ENCODE measurements at regions not wholly inside any gene's neighbourhood (a gene's known extent, or its start where the extent isn't known, plus 50 kb on each side); places are given as distances from the start of the nearest gene placed in this dataset.

- intact Hi-C loops (cut with DNase I; ENCODE audit: low total_unique reads), result no loop called here
- no peak overlapping the region for H3K4me3 ChIP-seq (ENCODE audit: low read depth, poor library complexity, severe bottlenecking)
- no peak for TF ChIP-seq POLR2A (IDR thresholded peaks at IDR 0.05)
- TF ChIP-seq CTCF (IDR thresholded peaks at IDR 0.05), result no peak
- WGBS, 2 donors, result 73 to 84% methylated on average over 2 of the region's 2 CpGs
- no peak for DNase-seq (ENCODE audit: low spot score in 2 of 2)
Measured at GRCh38 chr12:72865921-72866320, 593.8 kb downstream of the TRHDE start.

GRCh38 chr12:72869024-72869423 is 596.9 kb downstream of the TRHDE start:
- intact Hi-C loops (cut with DNase I; ENCODE audit: low total_unique reads), result no loop called here
- DNase-seq (ENCODE audit: low spot score in 2 of 2), result no peak
- WGBS, 2 donors, result 60 to 62% methylated on average over 6 of the region's 6 CpGs
- H3K4me3 ChIP-seq (ENCODE audit: low read depth, poor library complexity, severe bottlenecking), result no peak overlapping the region
- no peak for TF ChIP-seq POLR2A (IDR thresholded peaks at IDR 0.05)
- TF ChIP-seq CTCF (IDR thresholded peaks at IDR 0.05), result no peak

- intact Hi-C loops (cut with DNase I; ENCODE audit: low total_unique reads), result no loop called here
- no peak overlapping the region for H3K4me3 ChIP-seq (ENCODE audit: low read depth, poor library complexity, severe bottlenecking)
- TF ChIP-seq POLR2A (IDR thresholded peaks at IDR 0.05) (no peak), CTCF (IDR thresholded peaks at IDR 0.05) (no peak)
- no peak for DNase-seq (ENCODE audit: low spot score in 2 of 2)
- 40 to 47% methylated on average over 5 of the region's 5 CpGs for whole genome bisulfite sequencing, 2 donors
Measured at GRCh38 chr12:72872238-72872887, 600.2 kb downstream of the TRHDE start.

GRCh38 chr12:72872996-72873395 is 600.8 kb downstream of the TRHDE start:
- intact Hi-C loops (cut with DNase I; ENCODE audit: low total_unique reads), result no loop called here
- H3K4me3 ChIP-seq (ENCODE audit: low read depth, poor library complexity, severe bottlenecking), result no peak overlapping the region
- WGBS, 2 donors, result 87 to 93% methylated on average over 7 of the region's 7 CpGs
- DNase-seq (ENCODE audit: low spot score in 2 of 2), result no peak
- TF ChIP-seq POLR2A (IDR thresholded peaks at IDR 0.05) (no peak), CTCF (IDR thresholded peaks at IDR 0.05) (no peak)

GRCh38 chr12:72876092-72876491 is 603.9 kb downstream of the TRHDE start:
- no peak for DNase-seq (ENCODE audit: low spot score in 2 of 2)
- intact Hi-C loops (cut with DNase I; ENCODE audit: low total_unique reads), result no loop called here
- no peak overlapping the region for H3K4me3 ChIP-seq (ENCODE audit: low read depth, poor library complexity, severe bottlenecking)
- no peak for TF ChIP-seq CTCF (IDR thresholded peaks at IDR 0.05)
- TF ChIP-seq POLR2A (IDR thresholded peaks at IDR 0.05), result no peak

GRCh38 chr12:72888693-72889092 is 616.5 kb downstream of the TRHDE start:
- DNase-seq (ENCODE audit: low spot score in 2 of 2), result no peak
- intact Hi-C loops (cut with DNase I; ENCODE audit: low total_unique reads), result no loop called here
- TF ChIP-seq CTCF (IDR thresholded peaks at IDR 0.05), result no peak
- no peak for TF ChIP-seq POLR2A (IDR thresholded peaks at IDR 0.05)
- WGBS, 2 donors, result 22 to 26% methylated on average over 1 of the region's 1 CpG
- H3K4me3 ChIP-seq (ENCODE audit: low read depth, poor library complexity, severe bottlenecking), result no peak overlapping the region
